OCI-M1 (cell line): ENCODE measurements at regions not wholly inside any gene's neighbourhood (a gene's known extent, or its start where the extent isn't known, plus 50 kb on each side); places are given as distances from the start of the nearest gene placed in this dataset.
A peak's percentile ranks its signal among the peaks of the same experiment; 100 is the strongest.

ENCODE experiments used
- DNase-seq: peaks from one replicate; lab custom pipeline; 2025; lab: John Stamatoyannopoulos, UW

- DNase-seq: peak; percentile 23
These were observed 209.4 kb upstream of the PRICKLE1 start for GRCh38 chr12:42798811-42799438.

- no peak for DNase-seq
These were observed 205.3 kb upstream of the PRICKLE1 start for GRCh38 chr12:42794806-42795205.

- DNase-seq: peak; percentile 8
These were observed 203.6 kb upstream of the PRICKLE1 start for GRCh38 chr12:42793166-42793565.

- peak; percentile 4 for DNase-seq
These were observed 202.7 kb upstream of the PRICKLE1 start for GRCh38 chr12:42792265-42792664.

GRCh38 chr12:42791399-42791798, 201.9 kb upstream of the PRICKLE1 start:
- DNase-seq: no peak

- DNase-seq: peak; percentile 88
These were observed 201.2 kb upstream of the PRICKLE1 start for GRCh38 chr12:42790761-42791151.

- no peak for DNase-seq
These were observed 200.5 kb upstream of the PRICKLE1 start for GRCh38 chr12:42789808-42790760.

GRCh38 chr12:42786400-42787148, 197.0 kb upstream of the PRICKLE1 start:
- no peak for DNase-seq

GRCh38 chr12:42785944-42786343, 196.4 kb upstream of the PRICKLE1 start:
- no peak for DNase-seq

GRCh38 chr12:42780671-42781070, 191.1 kb upstream of the PRICKLE1 start:
- no peak for DNase-seq

- no peak for DNase-seq
These were observed 189.8 kb upstream of the PRICKLE1 start for GRCh38 chr12:42779186-42779859.

- no peak for DNase-seq
These were observed 186.8 kb upstream of the PRICKLE1 start for GRCh38 chr12:42776396-42776795.

GRCh38 chr12:42774238-42774637, 184.7 kb upstream of the PRICKLE1 start:
- no peak for DNase-seq

- DNase-seq: no peak
These were observed 180.7 kb upstream of the PRICKLE1 start for GRCh38 chr12:42770261-42770660.

GRCh38 chr12:42769455-42769854, 179.9 kb upstream of the PRICKLE1 start:
- no peak for DNase-seq

- DNase-seq: no peak
These were observed 178.5 kb upstream of the PRICKLE1 start for GRCh38 chr12:42767998-42768397.

- DNase-seq: no peak
These were observed 177.9 kb upstream of the PRICKLE1 start for GRCh38 chr12:42767326-42767954.

- DNase-seq: no peak
These were observed 177.2 kb upstream of the PRICKLE1 start for GRCh38 chr12:42766754-42767153.

GRCh38 chr12:42766026-42766425, 176.5 kb upstream of the PRICKLE1 start:
- no peak for DNase-seq

GRCh38 chr12:42763682-42764081, 174.1 kb upstream of the PRICKLE1 start:
- no peak for DNase-seq

GRCh38 chr12:42762395-42762925, 172.9 kb upstream of the PRICKLE1 start:
- DNase-seq: no peak
